ENCODE measurements at regions not wholly inside any gene's neighbourhood (a gene's known extent, or its start where the extent isn't known, plus 50 kb on each side); places are given as distances from the start of the nearest gene placed in this dataset.

DNA sequence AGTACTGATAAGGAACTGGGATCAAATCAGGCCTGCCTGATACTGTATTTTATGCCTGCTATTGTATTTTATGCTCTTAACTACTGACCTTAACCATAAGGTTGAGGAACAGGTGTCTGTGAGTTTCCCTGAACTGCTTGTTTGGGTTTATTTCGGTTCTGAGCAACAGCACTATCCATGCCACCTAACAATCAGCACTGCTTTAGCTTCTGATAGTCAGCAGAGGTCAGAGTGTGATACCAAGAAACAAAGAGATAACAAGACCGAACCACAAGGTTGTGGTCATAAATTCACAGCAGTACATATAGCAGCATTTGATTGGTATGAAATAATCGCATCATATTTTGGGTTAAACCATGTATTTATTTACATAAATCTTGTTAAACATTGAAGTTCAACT, 362.2 kb downstream of the FGF13 start:
- TF ChIP-seq CTCF (IDR thresholded peaks at IDR 0.05) (no peak), POLR2A (IDR thresholded peaks at IDR 0.05) (no peak)
